Transverse colon (tissue), 4 donors: ENCODE measurements at regions not wholly inside any gene's neighbourhood (a gene's known extent, or its start where the extent isn't known, plus 50 kb on each side); places are given as distances from the start of the nearest gene placed in this dataset.

ENCODE experiments used
- DNase-seq: peaks from one replicate; pipeline ENCODE4 v3.0.0-alpha.2; 2019
- H3K27ac ChIP-seq, 4 donors: fragments of 200-600 bp; sonication (generic); 2 replicates each; pipeline ENCODE4 v1.5.1; 2016 to 2018; ENCODE audit warnings: inconsistent platforms in 4 of 4
- H3K27me3 ChIP-seq: fragments of 200-600 bp; sonication (generic); 2 replicates; pipeline ENCODE4 v1.5.1; 2017; ENCODE audit warnings: inconsistent platforms
- H3K36me3 ChIP-seq, 4 donors: fragments of 200-600 bp; sonication (generic); 2 replicates each; pipeline ENCODE4 v1.5.1; 2017 to 2019; ENCODE audit warnings: inconsistent platforms in 4 of 4
- H3K4me1 ChIP-seq, 4 donors: fragments of 200-600 bp; sonication (generic); 2 replicates each; pipeline ENCODE4 v1.5.1; 2017 to 2020; ENCODE audit warnings: inconsistent platforms in 4 of 4
- H3K4me3 ChIP-seq, 4 donors: fragments of 200-600 bp; sonication (generic); 1 replicate in 1 of 4; 2 replicates in 3 of 4; pipeline versions ENCODE4 v1.5.1 to v1.6.1; 2017 to 2019; ENCODE audit warnings: inconsistent platforms in 4 of 4
- H3K9me3 ChIP-seq, 2 donors: fragments of 200-600 bp; sonication (generic); 2 replicates each; pipeline ENCODE4 v1.5.1; 2017 to 2019; ENCODE audit warnings: inconsistent platforms in 2 of 2
- EP300 ChIP-seq: sonication (generic); formaldehyde crosslinking; IDR thresholded peaks from one replicate; pipeline ENCODE4 v1.6.1; 2017; ENCODE audit warnings: antibody characterized with exemption, low read depth
- POLR2A ChIP-seq: fragments of 450-650 bp; IDR thresholded peaks from one replicate; pipeline ENCODE4 v1.6.1; 2016; ENCODE audit warnings: antibody characterized with exemption, mild to moderate bottlenecking, moderate library complexity
- POLR2AphosphoS5 ChIP-seq, 3 donors: sonication (generic); formaldehyde crosslinking; IDR thresholded peaks; one replicate each; pipeline ENCODE4 v1.6.1; 2016; ENCODE audit warnings: antibody characterized with exemption in 3 of 3
- WGBS, 2 donors: methylation state at CpG; one replicate each; pipeline ENCODE4 v1.1.5; 2018; ENCODE audit warnings: low coverage in 1 of 2; 5-methylcytosine and 5-hydroxymethylcytosine counted together
- in situ Hi-C, 4 donors: fragments of 200-750 bp; cut with MboI; loops; one replicate each; pipeline versions ENCODE4 v1.15.0 to v1.15.1; 2017; ENCODE audit warnings: low sequenced_read_pairs in 3 of 4, low pct_ligation_motif_present in 1 of 4, low pct_unique_long_range_greater_than_20kb in 1 of 4
- intact Hi-C: fragments of 100-400 bp; cut with DNase I; formaldehyde crosslinking; loops from one replicate; pipeline ENCODE4 v1.15.1; 2023; ENCODE audit warnings: low total_unique reads
- TF ChIP-seq, protein P1 (sequence below), 5 experiments: fragments of 200-600 bp in 3 of 5; fragments of 450-650 bp in 2 of 5; sonication (generic) in 3 of 5; IDR thresholded peaks; 1 replicate in 2 of 5; 2 replicates in 3 of 5; pipeline ENCODE4 v1.5.1; 2016 to 2017; ENCODE audit warnings: antibody characterized with exemption in 5 of 5, inconsistent platforms in 3 of 5, mild to moderate bottlenecking in 2 of 5, moderate library complexity in 1 of 5

DNA sequence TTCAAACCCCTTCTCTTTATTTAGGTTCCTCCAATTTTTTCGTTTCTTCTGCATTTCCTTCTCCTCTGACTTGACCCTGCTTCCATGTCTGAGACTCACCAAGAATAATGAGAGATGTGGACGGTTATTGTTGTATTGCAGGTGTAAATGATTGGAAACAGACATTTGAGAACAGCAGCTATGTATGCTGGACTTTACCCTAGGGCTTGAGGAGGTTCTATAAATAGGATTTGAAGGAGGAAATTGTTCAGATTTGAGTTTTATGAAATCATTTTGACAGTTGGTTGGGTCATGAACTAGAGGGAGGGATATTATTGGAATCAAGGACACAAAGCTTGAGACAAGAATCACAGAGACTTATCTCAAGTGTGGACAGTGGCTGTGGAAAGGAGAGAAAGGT is 614.6 kb upstream of the CPEB2 start:
- Histone ChIP-seq H3K36me3 (no peaks in the 10 kb centered on the region), H3K9me3 (no peaks in the 10 kb centered on the region), H3K4me1 (peaks cover 3 to 12% (median 5%) of the 10 kb centered on the region in 4 donors), H3K4me3 (no peak overlapping the region), H3K27me3 (no peaks in the 10 kb centered on the region), H3K27ac (peak overlapping the region; percentile 53 to 69 (median 56))
- no peak for DNase-seq
- in situ Hi-C loops (no loop called here), intact Hi-C loops (no loop called here)
- WGBS, 2 donors: 18 to 27% methylated on average over 2 of the region's 2 CpGs
- TF ChIP-seq POLR2A (no peak), EP300 (no peak), POLR2AphosphoS5 (IDR thresholded peaks at IDR 0.05) (no peak)
- TF ChIP-seq, protein P1, sequence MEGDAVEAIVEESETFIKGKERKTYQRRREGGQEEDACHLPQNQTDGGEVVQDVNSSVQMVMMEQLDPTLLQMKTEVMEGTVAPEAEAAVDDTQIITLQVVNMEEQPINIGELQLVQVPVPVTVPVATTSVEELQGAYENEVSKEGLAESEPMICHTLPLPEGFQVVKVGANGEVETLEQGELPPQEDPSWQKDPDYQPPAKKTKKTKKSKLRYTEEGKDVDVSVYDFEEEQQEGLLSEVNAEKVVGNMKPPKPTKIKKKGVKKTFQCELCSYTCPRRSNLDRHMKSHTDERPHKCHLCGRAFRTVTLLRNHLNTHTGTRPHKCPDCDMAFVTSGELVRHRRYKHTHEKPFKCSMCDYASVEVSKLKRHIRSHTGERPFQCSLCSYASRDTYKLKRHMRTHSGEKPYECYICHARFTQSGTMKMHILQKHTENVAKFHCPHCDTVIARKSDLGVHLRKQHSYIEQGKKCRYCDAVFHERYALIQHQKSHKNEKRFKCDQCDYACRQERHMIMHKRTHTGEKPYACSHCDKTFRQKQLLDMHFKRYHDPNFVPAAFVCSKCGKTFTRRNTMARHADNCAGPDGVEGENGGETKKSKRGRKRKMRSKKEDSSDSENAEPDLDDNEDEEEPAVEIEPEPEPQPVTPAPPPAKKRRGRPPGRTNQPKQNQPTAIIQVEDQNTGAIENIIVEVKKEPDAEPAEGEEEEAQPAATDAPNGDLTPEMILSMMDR (IDR thresholded peaks at IDR 0.05): no peak

DNA sequence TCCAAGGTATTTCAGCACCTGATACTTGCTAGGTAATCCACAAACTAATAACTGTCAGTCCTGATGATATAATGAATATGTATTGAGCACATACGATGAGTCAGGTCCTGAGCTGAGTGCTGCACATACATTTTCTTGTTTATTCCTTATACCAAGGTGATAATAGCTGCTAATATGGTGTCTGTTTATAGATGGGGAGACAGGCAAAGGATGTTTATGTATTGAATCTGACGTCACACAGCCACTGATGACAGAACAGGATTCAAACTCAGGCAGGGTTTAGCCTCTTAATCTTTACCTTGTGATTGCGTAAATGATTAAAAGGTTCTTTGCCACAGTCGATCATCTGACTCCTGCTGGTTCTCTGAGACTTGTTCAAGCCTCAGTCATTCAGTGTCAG is 609.9 kb upstream of the CPEB2 start:
- DNase-seq: no peak
- 64 to 70% methylated on average over 2 to 4 of the region's 4 CpGs for WGBS, 2 donors
- in situ Hi-C loops: no loop called here

DNA sequence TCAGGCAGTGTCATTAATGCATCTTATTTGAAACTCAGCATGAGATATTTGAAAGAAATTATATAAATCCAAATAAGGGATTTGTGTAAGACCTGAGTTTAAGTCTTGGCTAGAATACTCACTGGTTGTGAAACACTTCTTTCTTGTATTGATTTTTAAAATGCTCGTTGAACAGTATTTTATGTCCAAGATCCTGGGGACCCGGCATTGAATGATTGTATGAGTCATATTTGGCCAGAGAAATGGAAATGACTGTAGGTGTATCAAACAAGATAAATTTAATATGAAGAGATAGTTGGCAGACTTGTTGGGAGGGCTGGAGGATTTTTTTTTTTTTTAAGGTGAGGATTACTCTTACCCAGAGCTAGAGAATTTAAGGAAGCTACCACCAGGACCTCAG is 606.1 kb upstream of the CPEB2 start:
- intact Hi-C loops (no loop called here), in situ Hi-C loops (no loop called here)
- Histone ChIP-seq H3K27me3 (no peaks in the 10 kb centered on the region), H3K4me1 (no peaks in the 10 kb centered on the region), H3K4me3 (no peak overlapping the region), H3K27ac (no peak overlapping the region), H3K9me3 (no peaks in the 10 kb centered on the region), H3K36me3 (no peaks in the 10 kb centered on the region)
- no peak for TF ChIP-seq EP300
- TF ChIP-seq POLR2A: no peak
- TF ChIP-seq POLR2AphosphoS5 (IDR thresholded peaks at IDR 0.05): no peak
- TF ChIP-seq, protein P1 (IDR thresholded peaks at IDR 0.05): no peak
- 78 to 89% methylated on average over 2 of the region's 2 CpGs for WGBS, 2 donors
- DNase-seq: no peak

More for the DNA sequence above, 609.9 kb upstream of the CPEB2 start:
- Histone ChIP-seq H3K27ac (no peak overlapping the region), H3K9me3 (no peaks in the 10 kb centered on the region), H3K4me1 (peaks cover 0 to 7% (median 4%) of the 10 kb centered on the region in 4 donors), H3K27me3 (no peaks in the 10 kb centered on the region), H3K36me3 (no peaks in the 10 kb centered on the region), H3K4me3 (no peak overlapping the region)
- TF ChIP-seq, protein P1 (IDR thresholded peaks at IDR 0.05): no peak
- TF ChIP-seq EP300: no peak
- TF ChIP-seq POLR2AphosphoS5 (IDR thresholded peaks at IDR 0.05): no peak
- no peak for TF ChIP-seq POLR2A
- intact Hi-C loops: no loop called here

DNA sequence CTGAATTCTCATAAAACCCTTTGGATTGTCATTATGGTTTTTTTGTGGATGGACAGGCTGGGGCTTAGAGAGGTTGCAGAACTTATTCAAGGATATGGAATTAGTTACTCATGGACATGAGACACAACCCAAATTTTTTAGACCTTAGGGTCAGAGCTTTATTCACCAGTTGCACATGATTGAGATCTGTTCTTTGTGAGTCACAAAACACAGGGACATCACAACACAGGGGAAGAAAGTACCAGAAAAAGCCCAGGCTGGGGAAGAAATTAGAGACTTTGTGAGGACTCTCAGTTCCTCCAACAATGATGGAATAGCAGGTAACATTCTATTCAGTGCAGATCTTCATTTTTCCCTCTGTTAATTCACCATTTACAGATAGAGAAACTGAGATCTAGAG is 602.4 kb upstream of the CPEB2 start:
- Histone ChIP-seq H3K9me3 (no peaks in the 10 kb centered on the region), H3K4me1 (no peaks in the 10 kb centered on the region), H3K27ac (no peak overlapping the region), H3K4me3 (no peak overlapping the region), H3K36me3 (no peaks in the 10 kb centered on the region), H3K27me3 (no peaks in the 10 kb centered on the region)
- in situ Hi-C loops: no loop called here
- intact Hi-C loops: no loop called here
- TF ChIP-seq POLR2AphosphoS5 (IDR thresholded peaks at IDR 0.05) (no peak), POLR2A (no peak), EP300 (no peak)
- TF ChIP-seq, protein P1 (IDR thresholded peaks at IDR 0.05): no peak
- DNase-seq: no peak
